A549 (cell line): ENCODE measurements at regions not wholly inside any gene's neighbourhood (a gene's known extent, or its start where the extent isn't known, plus 50 kb on each side); places are given as distances from the start of the nearest gene placed in this dataset.

Source experiments
- CBX8 ChIP-seq: fragments of 200-600 bp; sonication (generic); IDR thresholded peaks from 2 replicates; pipeline ENCODE4 v1.6.1; 2016
- CTCF ChIP-seq: fragments of >200 bp; sonication (Bioruptor Twin); formaldehyde crosslinking; IDR thresholded peaks from 3 replicates; pipeline ENCODE4 v1.5.1; 2016
- EP300 ChIP-seq, 2 experiments: fragments of >200 bp; sonication (Bioruptor Twin); formaldehyde crosslinking; IDR thresholded peaks; 2 replicates in 1 of 2; 3 replicates in 1 of 2; pipeline ENCODE4 v1.6.1; 2016 to 2017
- FOXS1 ChIP-seq: fragments of 250-450 bp; sonication (Bioruptor Pico); IDR thresholded peaks from 2 replicates; pipeline ENCODE4 v1.5.0; 2020; ENCODE audit warnings: mild to moderate bottlenecking, moderate library complexity
- HES2 ChIP-seq: fragments of >200 bp; sonication (Bioruptor Twin); formaldehyde crosslinking; IDR thresholded peaks from 2 replicates; pipeline ENCODE4 v1.6.1; 2016
- JUNB ChIP-seq: fragments of >200 bp; sonication (Bioruptor Twin); formaldehyde crosslinking; IDR thresholded peaks from 2 replicates; pipeline ENCODE4 v1.6.1; 2016
- KDM1A ChIP-seq: fragments of 200-600 bp; sonication (generic); IDR thresholded peaks from 2 replicates; pipeline ENCODE4 v1.6.1; 2016; ENCODE audit warnings: low read depth, mild to moderate bottlenecking
- MYC ChIP-seq: IDR thresholded peaks from 2 replicates; pipeline ENCODE4 v1.6.1; 2012; ENCODE audit warnings: mild to moderate bottlenecking, inconsistent platforms, low read length, improper control_type of control experiment, borderline replicate concordance
- POLR2A ChIP-seq: IDR thresholded peaks from 2 replicates; pipeline ENCODE4 v1.6.1; 2012; ENCODE audit warnings: mild to moderate bottlenecking, low read length
- RNF2 ChIP-seq: fragments of 200-600 bp; sonication (generic); IDR thresholded peaks from 2 replicates; pipeline ENCODE4 v1.6.1; 2016; ENCODE audit warnings: low read depth, mild to moderate bottlenecking, antibody characterized with exemption, moderate library complexity, borderline replicate concordance
- SMC3 ChIP-seq: fragments of >200 bp; sonication (Bioruptor Twin); formaldehyde crosslinking; IDR thresholded peaks from 3 replicates; pipeline ENCODE4 v1.6.1; 2018; ENCODE audit warnings: inconsistent platforms

- no peak for TF ChIP-seq JUNB
- TF ChIP-seq KDM1A, result no peak
- TF ChIP-seq MYC, result no peak
- TF ChIP-seq RNF2, result no peak
- TF ChIP-seq EP300 (IDR thresholded peaks at IDR 0.05), result no peak
- TF ChIP-seq FOXS1 (CRISPR knock-in tag), result no peak
- no peak for TF ChIP-seq CBX8
- TF ChIP-seq CTCF, result no peak
- TF ChIP-seq POLR2A, result no peak
- TF ChIP-seq SMC3, result no peak
- no peak for TF ChIP-seq HES2
These were observed 535.8 kb downstream of the TBL1XR1 start for GRCh38 chr3:176661432-176661964.
